Suprapubic skin (tissue), 3 donors: ENCODE measurements at regions not wholly inside any gene's neighbourhood (a gene's known extent, or its start where the extent isn't known, plus 50 kb on each side); places are given as distances from the start of the nearest gene placed in this dataset.

Experiments
- CTCF ChIP-seq, 2 donors: fragments of 200-600 bp in 1 of 2; fragments of 450-650 bp in 1 of 2; sonication (generic) in 1 of 2; IDR thresholded peaks; one replicate each; pipeline ENCODE4 v1.5.1; 2016 to 2019; ENCODE audit warnings: antibody characterized with exemption in 2 of 2, mild to moderate bottlenecking in 1 of 2, moderate library complexity in 1 of 2
- EP300 ChIP-seq: sonication (generic); formaldehyde crosslinking; IDR thresholded peaks from one replicate; pipeline ENCODE4 v1.6.1; 2017; ENCODE audit warnings: antibody characterized with exemption

- TF ChIP-seq EP300 = no peak
- TF ChIP-seq CTCF (IDR thresholded peaks at IDR 0.05) = no peak
Observed at GRCh38 chr7:113986216-113986615, 67.4 kb upstream of the PPP1R3A start.
